NB4 (cell line): ENCODE measurements at regions not wholly inside any gene's neighbourhood (a gene's known extent, or its start where the extent isn't known, plus 50 kb on each side); places are given as distances from the start of the nearest gene placed in this dataset.

Source experiments
- DNase-seq: peaks from one replicate; pipeline ENCODE4 v3.0.0; 2010; ENCODE audit warnings: low read depth
- H3K4me3 ChIP-seq: one replicate; pipeline ENCODE4 v1.5.1; 2011; ENCODE audit warnings: mild to moderate bottlenecking, low read depth, low read length, moderate library complexity
- MYC ChIP-seq: IDR thresholded peaks from 2 replicates; pipeline ENCODE4 v1.6.1; 2011; ENCODE audit warnings: low read depth, low read length
- POLR2A ChIP-seq: IDR thresholded peaks from 2 replicates; pipeline ENCODE4 v1.6.1; 2011; ENCODE audit warnings: mild to moderate bottlenecking; ENCODE audit not compliant: insufficient read length; ENCODE audit errors: extremely low read depth
- TF ChIP-seq, protein P1 (sequence below): IDR thresholded peaks from 2 replicates; pipeline ENCODE4 v1.6.1; 2011; ENCODE audit warnings: low read depth, low read length
- TF ChIP-seq, protein P2 (sequence below): IDR thresholded peaks from one replicate; pipeline ENCODE4 v1.5.1; 2012; ENCODE audit warnings: low read depth, low read length

DNA sequence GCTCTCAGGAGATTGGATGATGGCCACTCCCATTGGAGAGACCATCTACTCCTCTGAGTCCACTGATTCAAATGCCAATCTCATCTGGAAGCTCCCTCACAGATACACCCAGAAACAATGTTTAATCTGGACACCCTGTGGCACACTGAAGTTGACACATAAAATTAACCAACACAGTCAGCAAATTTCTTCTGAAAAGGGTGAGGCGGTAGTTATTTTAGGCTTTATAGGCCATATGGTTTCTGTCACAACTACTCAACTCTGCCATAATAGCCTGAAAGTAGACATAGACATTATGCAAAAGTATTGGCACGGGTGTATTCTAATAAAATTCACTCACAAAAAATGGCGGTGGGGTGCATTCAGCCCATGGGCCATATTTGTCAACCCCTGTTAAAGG is 244.5 kb upstream of the VLDLR start:
- TF ChIP-seq MYC (no peak), POLR2A (no peak)
- TF ChIP-seq, protein P1, sequence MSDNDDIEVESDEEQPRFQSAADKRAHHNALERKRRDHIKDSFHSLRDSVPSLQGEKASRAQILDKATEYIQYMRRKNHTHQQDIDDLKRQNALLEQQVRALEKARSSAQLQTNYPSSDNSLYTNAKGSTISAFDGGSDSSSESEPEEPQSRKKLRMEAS, result no peak
- TF ChIP-seq, protein P2, sequence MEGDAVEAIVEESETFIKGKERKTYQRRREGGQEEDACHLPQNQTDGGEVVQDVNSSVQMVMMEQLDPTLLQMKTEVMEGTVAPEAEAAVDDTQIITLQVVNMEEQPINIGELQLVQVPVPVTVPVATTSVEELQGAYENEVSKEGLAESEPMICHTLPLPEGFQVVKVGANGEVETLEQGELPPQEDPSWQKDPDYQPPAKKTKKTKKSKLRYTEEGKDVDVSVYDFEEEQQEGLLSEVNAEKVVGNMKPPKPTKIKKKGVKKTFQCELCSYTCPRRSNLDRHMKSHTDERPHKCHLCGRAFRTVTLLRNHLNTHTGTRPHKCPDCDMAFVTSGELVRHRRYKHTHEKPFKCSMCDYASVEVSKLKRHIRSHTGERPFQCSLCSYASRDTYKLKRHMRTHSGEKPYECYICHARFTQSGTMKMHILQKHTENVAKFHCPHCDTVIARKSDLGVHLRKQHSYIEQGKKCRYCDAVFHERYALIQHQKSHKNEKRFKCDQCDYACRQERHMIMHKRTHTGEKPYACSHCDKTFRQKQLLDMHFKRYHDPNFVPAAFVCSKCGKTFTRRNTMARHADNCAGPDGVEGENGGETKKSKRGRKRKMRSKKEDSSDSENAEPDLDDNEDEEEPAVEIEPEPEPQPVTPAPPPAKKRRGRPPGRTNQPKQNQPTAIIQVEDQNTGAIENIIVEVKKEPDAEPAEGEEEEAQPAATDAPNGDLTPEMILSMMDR, result no peak
- H3K4me3 ChIP-seq, result no peak overlapping the region
- DNase-seq, result no peak

DNA sequence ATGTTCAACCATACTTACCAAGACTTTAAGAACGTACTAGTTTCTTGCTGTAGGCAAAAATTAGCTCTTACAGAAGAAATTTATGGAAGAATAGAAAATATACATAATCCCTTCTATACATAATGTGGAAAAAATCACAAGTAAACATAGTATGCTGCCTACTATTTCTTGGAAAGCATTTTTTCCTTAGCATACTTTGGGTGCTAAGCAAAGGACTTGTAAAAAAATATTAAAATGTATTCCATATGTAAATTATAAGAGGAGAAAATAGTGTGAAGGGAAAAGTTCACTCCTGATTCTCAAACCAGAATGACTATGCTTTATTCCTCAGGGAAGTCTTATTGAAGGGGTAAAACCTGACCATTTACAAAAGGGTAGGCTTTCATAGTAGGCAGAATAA is 243.8 kb upstream of the VLDLR start:
- DNase-seq, result no peak
- no peak for TF ChIP-seq MYC
- TF ChIP-seq, protein P1, result no peak
- TF ChIP-seq POLR2A, result no peak
- TF ChIP-seq, protein P2, result no peak
- H3K4me3 ChIP-seq, result no peak overlapping the region

DNA sequence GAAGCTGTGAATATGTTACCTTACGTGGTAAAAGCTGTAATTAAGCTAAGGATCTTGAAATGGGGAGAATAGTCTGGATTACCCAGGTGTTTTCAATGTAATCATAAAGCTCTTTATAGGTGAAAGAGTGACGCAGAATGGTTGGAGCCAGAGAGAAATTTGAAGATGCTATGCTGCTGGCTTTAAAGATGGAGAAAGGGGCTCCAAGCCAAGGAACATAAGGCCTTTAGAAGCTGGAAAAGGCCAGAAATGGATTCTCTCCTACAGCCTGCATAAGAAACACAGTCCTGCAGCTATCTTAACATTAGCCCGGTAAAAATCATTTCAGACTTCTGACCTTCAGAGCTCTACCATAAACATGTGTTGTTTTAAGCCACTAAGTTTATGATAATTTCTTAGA is 243.3 kb upstream of the VLDLR start:
- H3K4me3 ChIP-seq, result no peak overlapping the region
- DNase-seq, result no peak
- TF ChIP-seq, protein P1, result no peak
- TF ChIP-seq POLR2A (no peak), MYC (no peak)
- TF ChIP-seq, protein P2, result no peak

DNA sequence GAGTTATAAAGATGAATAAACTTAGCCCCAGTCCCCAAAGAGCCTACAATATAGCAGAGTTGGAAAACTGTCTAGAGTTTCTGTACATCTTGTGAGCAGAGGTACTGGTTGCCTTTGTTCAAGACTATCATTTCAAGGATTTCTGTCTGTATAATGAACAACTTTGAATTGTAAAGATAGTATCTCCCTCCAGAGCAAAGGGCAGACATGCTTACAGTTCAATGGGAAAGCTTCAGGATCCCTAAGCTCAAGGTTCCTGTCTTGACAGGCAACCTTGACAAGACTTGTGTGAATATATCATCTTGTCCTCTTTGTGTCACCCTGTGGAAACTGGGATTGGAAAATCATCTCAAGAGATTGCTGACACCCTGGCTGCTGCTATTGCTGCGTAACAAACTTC is 242.8 kb upstream of the VLDLR start:
- no peak for DNase-seq
- no peak for TF ChIP-seq POLR2A
- no peak for TF ChIP-seq MYC
- TF ChIP-seq, protein P1, result no peak
- TF ChIP-seq, protein P2, result no peak

DNA sequence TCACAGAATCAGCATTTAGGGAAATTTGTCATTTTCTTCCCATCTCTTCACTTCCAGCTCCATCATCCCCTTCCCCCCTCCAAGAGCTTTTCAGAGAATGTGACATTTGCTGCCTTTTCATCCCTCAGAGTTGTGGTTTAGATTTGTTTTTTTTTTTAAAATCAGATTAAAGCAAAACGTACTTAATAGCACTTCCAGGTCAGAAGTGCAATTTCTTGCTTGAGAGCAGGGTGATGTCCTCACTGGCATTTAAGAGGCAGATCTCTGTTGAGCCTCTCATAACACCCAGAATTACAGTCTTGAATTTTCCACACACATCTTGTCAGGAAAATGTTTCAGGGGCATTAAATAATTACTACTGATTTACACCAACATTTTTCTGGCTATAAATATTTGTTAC is 236.8 kb upstream of the VLDLR start:
- TF ChIP-seq, protein P2, result no peak
- no peak for TF ChIP-seq POLR2A
- TF ChIP-seq MYC, result no peak
- H3K4me3 ChIP-seq, result no peak overlapping the region
- no peak for DNase-seq

More for the DNA sequence above, 242.8 kb upstream of the VLDLR start:
- no peak overlapping the region for H3K4me3 ChIP-seq

DNA sequence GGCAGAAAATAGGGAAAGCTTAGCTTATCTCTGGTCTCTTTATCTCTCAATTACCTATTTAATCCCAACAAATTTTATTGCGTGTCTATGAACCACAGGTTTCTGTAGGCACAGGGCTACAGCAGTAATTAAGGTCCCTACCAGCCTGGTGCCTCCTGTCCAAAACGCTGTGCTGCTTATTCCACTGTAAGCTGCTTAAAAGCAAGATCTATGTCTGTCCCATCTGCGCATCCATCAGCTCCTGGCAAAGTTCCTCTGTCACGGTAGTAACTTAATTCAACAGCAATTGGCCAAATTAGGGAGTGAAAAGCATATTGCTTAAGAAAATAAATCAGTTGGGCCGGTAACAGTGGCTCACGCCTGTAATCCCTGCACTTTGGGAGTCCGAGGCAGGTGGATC is 235.8 kb upstream of the VLDLR start:
- H3K4me3 ChIP-seq, result no peak overlapping the region
- TF ChIP-seq MYC (no peak), POLR2A (no peak)
- TF ChIP-seq, protein P1, result no peak
- TF ChIP-seq, protein P2, result no peak
- DNase-seq, result no peak
